ENCODE measurements at regions not wholly inside any gene's neighbourhood (a gene's known extent, or its start where the extent isn't known, plus 50 kb on each side); places are given as distances from the start of the nearest gene placed in this dataset.

GRCh38 chr11:80097146-80097545, 656.3 kb upstream of the TENM4 start:
- ChIA-PET POLR2A (interaction anchor here (0.5 kb wide), 1 partner anchor 573 kb away, joined by 4 read pairs; no protein-coding TSS in a partner anchor), CTCF (interaction anchor here (0.6 kb wide), 1 partner anchor 10 kb away, joined by 3 read pairs; no protein-coding TSS in a partner anchor)
- no peaks in the 10 kb centered on the region for H3K27me3 Mint-ChIP-seq (ENCODE audit: insufficient read depth, unreplicated experiment)
- no peak overlapping the region for H3K4me3 Mint-ChIP-seq (ENCODE audit: unreplicated experiment)
- H3K27ac Mint-ChIP-seq (ENCODE audit: low read depth, unreplicated experiment), result no peak overlapping the region
- peaks cover 17% of the 10 kb centered on the region for H3K4me1 Mint-ChIP-seq (ENCODE audit: insufficient read depth, unreplicated experiment)
- no peaks in the 10 kb centered on the region for H3K36me3 Mint-ChIP-seq (ENCODE audit: insufficient read depth, unreplicated experiment)
- H3K9me3 Mint-ChIP-seq (ENCODE audit: unreplicated experiment), result no peaks in the 10 kb centered on the region
- no peak for DNase-seq (ENCODE audit: unreplicated experiment)
- no peak for TF ChIP-seq CTCF (IDR thresholded peaks at IDR 0.05; ENCODE audit: unreplicated experiment)
- no TSS peak for BruUV-seq (replicated peaks)
- intact Hi-C loops (cut with micrococcal nuclease), result no loop called here

- Mint-ChIP-seq H3K27me3 (ENCODE audit: insufficient read depth, unreplicated experiment) (no peaks in the 10 kb centered on the region), H3K4me3 (ENCODE audit: unreplicated experiment) (no peak overlapping the region), H3K9me3 (ENCODE audit: unreplicated experiment) (no peaks in the 10 kb centered on the region), H3K36me3 (ENCODE audit: insufficient read depth, unreplicated experiment) (no peaks in the 10 kb centered on the region), H3K27ac (ENCODE audit: low read depth, unreplicated experiment) (no peak overlapping the region), H3K4me1 (ENCODE audit: insufficient read depth, unreplicated experiment) (peaks cover 17% of the 10 kb centered on the region)
- DNase-seq (ENCODE audit: unreplicated experiment), result peak; percentile 30
- POLR2A ChIA-PET, result no interaction called here
- no TSS peak for BruUV-seq (replicated peaks)
- CTCF ChIA-PET, result interaction anchor here (0.6 kb wide), 1 partner anchor 10 kb away, joined by 3 read pairs; no protein-coding TSS in a partner anchor
- intact Hi-C loops (cut with micrococcal nuclease), result no loop called here
- TF ChIP-seq CTCF (IDR thresholded peaks at IDR 0.05; ENCODE audit: unreplicated experiment), result no peak
These were observed 655.9 kb upstream of the TENM4 start for GRCh38 chr11:80096736-80097135.

GRCh38 chr11:80086496-80087055, 645.7 kb upstream of the TENM4 start:
- H3K36me3 Mint-ChIP-seq (ENCODE audit: insufficient read depth, unreplicated experiment), result no peaks in the 10 kb centered on the region
- CTCF ChIA-PET, result interaction anchor here (0.6 to 1.1 kb wide), 3 partner anchors 10 to 592 kb away, joined by 3 to 4 read pairs (median 3); no protein-coding TSS in a partner anchor
- peaks cover 16% of the 10 kb centered on the region for H3K4me1 Mint-ChIP-seq (ENCODE audit: insufficient read depth, unreplicated experiment)
- DNase-seq (ENCODE audit: unreplicated experiment), result no peak
- no peak for TF ChIP-seq CTCF (IDR thresholded peaks at IDR 0.05; ENCODE audit: unreplicated experiment)
- H3K27ac Mint-ChIP-seq (ENCODE audit: low read depth, unreplicated experiment), result no peak overlapping the region
- BruUV-seq (replicated peaks), result no TSS peak
- H3K9me3 Mint-ChIP-seq (ENCODE audit: unreplicated experiment), result no peaks in the 10 kb centered on the region
- no peaks in the 10 kb centered on the region for H3K27me3 Mint-ChIP-seq (ENCODE audit: insufficient read depth, unreplicated experiment)
- H3K4me3 Mint-ChIP-seq (ENCODE audit: unreplicated experiment), result no peak overlapping the region
- intact Hi-C loops (cut with micrococcal nuclease), result no loop called here
- POLR2A ChIA-PET, result no interaction called here

- CTCF ChIA-PET, result no interaction called here
- no peak for TF ChIP-seq CTCF (IDR thresholded peaks at IDR 0.05; ENCODE audit: unreplicated experiment)
- no peak overlapping the region for H3K4me3 Mint-ChIP-seq (ENCODE audit: unreplicated experiment)
- intact Hi-C loops (cut with micrococcal nuclease), result no loop called here
- no peak for DNase-seq (ENCODE audit: unreplicated experiment)
- no peaks in the 10 kb centered on the region for H3K9me3 Mint-ChIP-seq (ENCODE audit: unreplicated experiment)
- no peaks in the 10 kb centered on the region for H3K27me3 Mint-ChIP-seq (ENCODE audit: insufficient read depth, unreplicated experiment)
- H3K27ac Mint-ChIP-seq (ENCODE audit: low read depth, unreplicated experiment), result no peak overlapping the region
- peaks cover 16% of the 10 kb centered on the region for H3K4me1 Mint-ChIP-seq (ENCODE audit: insufficient read depth, unreplicated experiment)
- POLR2A ChIA-PET, result no interaction called here
- BruUV-seq (replicated peaks), result no TSS peak
- no peaks in the 10 kb centered on the region for H3K36me3 Mint-ChIP-seq (ENCODE audit: insufficient read depth, unreplicated experiment)
These were observed 644.7 kb upstream of the TENM4 start for GRCh38 chr11:80085563-80085962.

Data from MCF 10A (cell line).